CD14-positive monocyte (primary cell): ENCODE measurements at regions not wholly inside any gene's neighbourhood (a gene's known extent, or its start where the extent isn't known, plus 50 kb on each side); places are given as distances from the start of the nearest gene placed in this dataset.

Source experiments
- DNase-seq, 3 donors: peaks; one replicate each; pipeline ENCODE4 v3.0.0-alpha.2; 2011 to 2022
- H2AFZ ChIP-seq: 2 replicates; pipeline ENCODE4 v1.6.0; 2012; ENCODE audit warnings: mild to moderate bottlenecking, low read depth, low read length, inconsistent platforms; ENCODE audit not compliant: insufficient read depth, poor library complexity, severe bottlenecking
- H3K27ac ChIP-seq, 2 donors: 1 replicate in 1 of 2; 2 replicates in 1 of 2; pipeline ENCODE4 v1.5.1; 2012 to 2013; ENCODE audit warnings: low read length in 2 of 2, control low read depth in 1 of 2, inconsistent platforms in 1 of 2, low read depth in 1 of 2, mild to moderate bottlenecking in 1 of 2
- H3K27me3 ChIP-seq, 2 donors: one replicate each; pipeline versions ENCODE4 v1.6.0 to v1.6.1; 2011 to 2013; ENCODE audit warnings: low read length in 2 of 2; ENCODE audit not compliant: control insufficient read depth in 2 of 2, insufficient read depth in 2 of 2
- H3K36me3 ChIP-seq, 2 donors: replicated peaks in 1 of 2; 1 replicate in 1 of 2; 2 replicates in 1 of 2; pipeline versions ENCODE4 v1.5.1 to v1.6.1; 2012 to 2013; ENCODE audit warnings: low read length in 2 of 2, control low read depth in 1 of 2, inconsistent platforms in 1 of 2, mild to moderate bottlenecking in 1 of 2; ENCODE audit not compliant: insufficient read depth in 2 of 2, control insufficient read depth in 1 of 2
- H3K4me1 ChIP-seq, 2 donors: 1 replicate in 1 of 2; 2 replicates in 1 of 2; pipeline versions ENCODE4 v1.5.1 to v1.6.1; 2012 to 2013; ENCODE audit warnings: low read length in 2 of 2, control low read depth in 1 of 2, inconsistent platforms in 1 of 2, mild to moderate bottlenecking in 1 of 2, moderate library complexity in 1 of 2; ENCODE audit not compliant: insufficient read depth in 2 of 2, control insufficient read depth in 1 of 2
- H3K4me2 ChIP-seq: replicated peaks from 2 replicates; pipeline ENCODE3; 2012; ENCODE audit warnings: low read length, moderate library complexity, mild to moderate bottlenecking; ENCODE audit not compliant: poor library complexity, severe bottlenecking; ENCODE audit errors: extremely low read depth
- H3K4me3 ChIP-seq, 3 experiments: fragments of 200-600 bp in 1 of 3; sonication (generic) in 1 of 3; replicated peaks in 1 of 3; 1 replicate in 2 of 3; 2 replicates in 1 of 3; pipeline ENCODE4 v1.5.1; 2011 to 2013; ENCODE audit warnings: low read length in 3 of 3, mild to moderate bottlenecking in 3 of 3, control low read depth in 2 of 3, low read depth in 2 of 3, inconsistent platforms in 1 of 3, moderate library complexity in 1 of 3
- H3K79me2 ChIP-seq: 2 replicates; pipeline ENCODE4 v1.6.0; 2012; ENCODE audit warnings: mild to moderate bottlenecking, control low read depth, inconsistent platforms, low read length, moderate library complexity; ENCODE audit not compliant: insufficient read depth
- H3K9ac ChIP-seq: 2 replicates; pipeline ENCODE4 v1.6.0; 2017; ENCODE audit warnings: low read length, mild to moderate bottlenecking; ENCODE audit not compliant: insufficient read depth, poor library complexity, severe bottlenecking
- H3K9me3 ChIP-seq, 2 donors: replicated peaks in 1 of 2; 1 replicate in 1 of 2; 2 replicates in 1 of 2; pipeline versions ENCODE4 v1.5.1 to v1.6.1; 2012 to 2013; ENCODE audit warnings: low read length in 2 of 2, control low read depth in 1 of 2; ENCODE audit not compliant: control insufficient read depth in 1 of 2, insufficient read depth in 1 of 2
- H4K20me1 ChIP-seq: 2 replicates; pipeline ENCODE4 v1.6.0; 2012; ENCODE audit warnings: mild to moderate bottlenecking, low read length, control low read depth, moderate library complexity; ENCODE audit not compliant: insufficient read depth
- H3K27ac Mint-ChIP-seq, 7 donors: one replicate each; pipeline ENCODE4 v1.8.0; 2020; ENCODE audit warnings: mild to moderate bottlenecking in 7 of 7, mixed read lengths in 7 of 7, moderate library complexity in 6 of 7, inconsistent platforms in 2 of 7
- H3K27me3 Mint-ChIP-seq, 3 donors: one replicate each; pipeline ENCODE4 v1.8.0; 2021 to 2022; ENCODE audit warnings: low read depth in 3 of 3, mild to moderate bottlenecking in 3 of 3, mixed read lengths in 3 of 3, moderate library complexity in 3 of 3, inconsistent platforms in 1 of 3
- H3K36me3 Mint-ChIP-seq, 2 donors: one replicate each; pipeline ENCODE4 v1.8.0; 2020; ENCODE audit warnings: mixed read lengths in 2 of 2, inconsistent platforms in 1 of 2, mild to moderate bottlenecking in 1 of 2
- H3K4me1 Mint-ChIP-seq: one replicate; pipeline ENCODE4 v1.8.0; 2020; ENCODE audit warnings: mild to moderate bottlenecking, mixed read lengths
- H3K4me3 Mint-ChIP-seq, 2 donors: one replicate each; pipeline ENCODE4 v1.8.0; 2020; ENCODE audit warnings: mild to moderate bottlenecking in 2 of 2, mixed read lengths in 2 of 2, moderate library complexity in 1 of 2
- H3K9me3 Mint-ChIP-seq, 7 donors: one replicate each; pipeline ENCODE4 v1.8.0; 2020 to 2022; ENCODE audit warnings: mixed read lengths in 7 of 7, mild to moderate bottlenecking in 6 of 7, moderate library complexity in 6 of 7, inconsistent platforms in 2 of 7
- WGBS: methylation state at CpG from one replicate; pipeline ENCODE4 v1.1.5; 2013; ENCODE audit warnings: missing lambda C conversion rate; ENCODE audit not compliant: insufficient coverage; 5-methylcytosine and 5-hydroxymethylcytosine counted together
- intact Hi-C, 2 donors: fragments of 100-400 bp; cut with micrococcal nuclease; formaldehyde crosslinking; loops; one replicate each; pipeline versions ENCODE4 v1.15.0 to v1.15.1; 2023
- TF ChIP-seq, protein P1 (sequence below): fragments of 200-600 bp; IDR thresholded peaks from one replicate; pipeline ENCODE4 v1.8.0; 2022; ENCODE audit warnings: antibody characterized with exemption, mild to moderate bottlenecking

DNA sequence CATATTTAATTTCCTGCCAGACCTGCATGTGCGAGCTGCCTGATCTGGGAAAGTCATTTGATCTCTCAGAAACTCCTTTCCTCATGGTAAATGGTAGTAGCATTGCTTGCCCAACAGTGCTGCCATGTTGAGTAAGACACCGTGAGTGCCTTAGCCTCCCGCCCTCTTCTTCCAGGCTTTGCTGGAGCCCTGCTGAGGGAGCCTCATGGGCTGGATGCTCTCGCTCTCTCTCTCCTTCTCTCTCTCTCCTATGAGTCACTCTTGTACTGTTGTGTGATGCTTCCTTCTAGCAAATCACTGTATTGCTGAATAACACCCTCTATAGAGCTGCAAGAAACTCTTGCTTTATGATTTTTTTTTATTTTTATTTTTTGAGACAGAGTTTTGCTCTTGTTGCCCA is 365.5 kb downstream of the UQCRFS1 start:
- no peak overlapping the region for H3K27ac Mint-ChIP-seq
- H3K9me3 Mint-ChIP-seq = peaks cover 0 to 9% (median 4%) of the 10 kb centered on the region in 7 donors
- no peaks in the 10 kb centered on the region for H3K27me3 ChIP-seq
- no peaks in the 10 kb centered on the region for H3K4me1 ChIP-seq
- H3K27ac ChIP-seq = no peak overlapping the region
- H3K4me3 ChIP-seq = no peak overlapping the region
- H3K79me2 ChIP-seq = no peaks in the 10 kb centered on the region
- no peaks in the 10 kb centered on the region for H3K36me3 ChIP-seq
- no peaks in the 10 kb centered on the region for H3K36me3 Mint-ChIP-seq
- no peaks in the 10 kb centered on the region for H3K4me1 Mint-ChIP-seq
- intact Hi-C loops = no loop called here
- WGBS = 71% methylated on average over 1 of the region's 4 CpGs
- no peak overlapping the region for H3K4me2 ChIP-seq
- TF ChIP-seq, protein P1, sequence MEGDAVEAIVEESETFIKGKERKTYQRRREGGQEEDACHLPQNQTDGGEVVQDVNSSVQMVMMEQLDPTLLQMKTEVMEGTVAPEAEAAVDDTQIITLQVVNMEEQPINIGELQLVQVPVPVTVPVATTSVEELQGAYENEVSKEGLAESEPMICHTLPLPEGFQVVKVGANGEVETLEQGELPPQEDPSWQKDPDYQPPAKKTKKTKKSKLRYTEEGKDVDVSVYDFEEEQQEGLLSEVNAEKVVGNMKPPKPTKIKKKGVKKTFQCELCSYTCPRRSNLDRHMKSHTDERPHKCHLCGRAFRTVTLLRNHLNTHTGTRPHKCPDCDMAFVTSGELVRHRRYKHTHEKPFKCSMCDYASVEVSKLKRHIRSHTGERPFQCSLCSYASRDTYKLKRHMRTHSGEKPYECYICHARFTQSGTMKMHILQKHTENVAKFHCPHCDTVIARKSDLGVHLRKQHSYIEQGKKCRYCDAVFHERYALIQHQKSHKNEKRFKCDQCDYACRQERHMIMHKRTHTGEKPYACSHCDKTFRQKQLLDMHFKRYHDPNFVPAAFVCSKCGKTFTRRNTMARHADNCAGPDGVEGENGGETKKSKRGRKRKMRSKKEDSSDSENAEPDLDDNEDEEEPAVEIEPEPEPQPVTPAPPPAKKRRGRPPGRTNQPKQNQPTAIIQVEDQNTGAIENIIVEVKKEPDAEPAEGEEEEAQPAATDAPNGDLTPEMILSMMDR = no peak
- H3K9me3 ChIP-seq = peaks cover 0 to 3% of the 10 kb centered on the region in 2 donors
- no peak for DNase-seq
- no peak overlapping the region for H2AFZ ChIP-seq
- H3K9ac ChIP-seq = no peak overlapping the region
- H3K4me3 Mint-ChIP-seq = no peak overlapping the region
- no peaks in the 10 kb centered on the region for H4K20me1 ChIP-seq
- H3K27me3 Mint-ChIP-seq = peaks cover 0 to 1% (median 0%) of the 10 kb centered on the region in 3 donors

DNA sequence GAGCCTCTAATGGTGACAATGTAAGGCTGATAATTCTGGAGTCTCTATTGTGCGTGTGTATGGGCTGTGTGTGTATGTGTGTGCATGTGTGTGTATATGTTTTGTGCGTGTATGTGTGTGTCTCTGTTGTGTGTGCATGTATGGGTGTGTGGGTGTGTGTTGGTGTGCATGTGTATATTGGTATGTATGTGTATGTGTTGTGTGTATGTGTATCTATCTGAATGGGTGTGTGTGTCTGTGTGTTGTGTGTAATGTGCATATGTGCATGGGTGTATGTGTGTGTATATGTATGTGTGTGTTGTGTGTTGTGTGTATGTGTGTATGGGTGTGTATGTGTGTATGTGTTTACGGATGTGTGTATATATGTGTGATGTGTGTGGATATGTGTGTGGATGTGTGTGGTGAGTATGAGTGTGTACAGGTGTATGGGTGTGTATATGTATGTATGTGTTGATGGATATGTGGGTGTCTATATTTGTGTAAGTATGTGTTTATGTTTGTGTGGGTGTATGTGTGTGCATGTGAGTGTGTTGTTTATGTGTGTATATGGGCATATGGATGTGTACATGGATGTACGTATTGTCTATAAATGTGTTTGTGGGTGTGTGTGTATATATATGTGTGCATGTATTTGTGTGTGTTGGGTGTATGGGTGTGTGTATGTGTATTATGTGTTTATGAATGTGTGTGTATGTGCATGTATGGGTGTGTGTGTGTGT is 366.7 kb downstream of the UQCRFS1 start:
- Mint-ChIP-seq H3K27me3 (peaks cover 0 to 2% (median 1%) of the 10 kb centered on the region in 3 donors), H3K36me3 (no peaks in the 10 kb centered on the region), H3K27ac (no peak overlapping the region), H3K4me1 (no peaks in the 10 kb centered on the region), H3K9me3 (peaks cover 0 to 4% (median 3%) of the 10 kb centered on the region in 7 donors), H3K4me3 (no peak overlapping the region)
- Histone ChIP-seq H3K79me2 (no peaks in the 10 kb centered on the region), H3K36me3 (no peaks in the 10 kb centered on the region), H2AFZ (no peak overlapping the region), H3K4me1 (no peaks in the 10 kb centered on the region), H3K4me3 (no peak overlapping the region), H3K9ac (no peak overlapping the region), H3K9me3 (no peaks in the 10 kb centered on the region), H3K27ac (no peak overlapping the region), H3K27me3 (no peaks in the 10 kb centered on the region), H3K4me2 (no peak overlapping the region), H4K20me1 (no peaks in the 10 kb centered on the region)
- intact Hi-C loops = no loop called here
- DNase-seq = no peak
- WGBS = 98% methylated on average over 4 of the region's 4 CpGs
- TF ChIP-seq, protein P1 = no peak
